ENCODE measurements at regions not wholly inside any gene's neighbourhood (a gene's known extent, or its start where the extent isn't known, plus 50 kb on each side); places are given as distances from the start of the nearest gene placed in this dataset.

DNA sequence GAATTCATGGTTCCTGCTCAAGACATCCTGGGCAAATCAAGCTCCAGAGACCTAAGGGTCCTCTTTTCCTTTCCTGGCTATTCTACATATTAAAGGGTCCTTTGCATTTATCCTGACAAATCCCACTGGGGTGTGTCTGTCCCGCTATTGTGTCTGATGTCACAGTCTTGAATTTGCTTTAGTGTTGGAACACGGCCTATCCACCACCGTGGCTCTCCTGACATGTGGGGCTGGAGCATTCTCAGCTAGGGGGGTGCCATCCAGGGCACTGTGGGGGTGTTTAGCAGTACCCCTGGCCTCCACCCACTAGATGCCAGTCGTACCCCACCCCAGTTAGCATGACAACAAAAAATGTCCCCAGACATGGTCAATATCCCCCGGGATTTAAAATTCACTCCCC is 92.9 kb downstream of the IRF8 start:
- H3K4me1 ChIP-seq = peaks cover 0 to 6% (median 3%) of the 10 kb centered on the region in 4 donors
- ATAC-seq = no peak
- DNase-seq = peak in 1 of 3 donors; percentile 27
- H3K27ac ChIP-seq = no peak overlapping the region
- TF ChIP-seq POLR2A (IDR thresholded peaks at IDR 0.05) = no peak
- TF ChIP-seq CTCF (IDR thresholded peaks at IDR 0.05) = no peak
- no peaks in the 10 kb centered on the region for H3K27me3 ChIP-seq
- WGBS (ENCODE audit: insufficient coverage, low coverage, low lambda C conversion rate, missing lambda C conversion rate) = 86% methylated on average over 5 of the region's 5 CpGs
- H3K36me3 ChIP-seq = no peaks in the 10 kb centered on the region
- H3K4me3 ChIP-seq = no peak overlapping the region
- H3K9me3 ChIP-seq = no peaks in the 10 kb centered on the region
- intact Hi-C loops (cut with DNase I) = no loop called here

DNA sequence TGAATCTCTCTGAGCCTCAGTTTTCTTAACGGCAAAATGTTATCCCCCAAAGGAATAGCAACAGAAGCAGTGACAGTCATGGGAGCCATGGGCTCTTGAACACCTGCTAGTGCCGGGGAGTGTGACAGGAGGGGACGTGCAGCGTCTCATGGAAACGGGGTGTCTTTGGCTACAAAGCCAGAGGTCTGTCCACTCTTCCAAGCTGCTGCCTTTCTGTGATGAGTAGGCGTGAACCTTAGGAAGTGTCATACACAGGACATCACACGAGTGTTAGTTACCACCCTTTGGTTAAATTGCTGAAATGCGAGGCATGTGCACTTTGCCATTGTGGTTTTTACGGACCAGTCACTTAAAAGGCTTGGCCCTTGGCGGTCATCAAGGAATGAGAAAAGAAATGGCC is 93.4 kb downstream of the IRF8 start:
- TF ChIP-seq CTCF (IDR thresholded peaks at IDR 0.05) = no peak
- no peak for TF ChIP-seq POLR2A (IDR thresholded peaks at IDR 0.05)
- Histone ChIP-seq H3K9me3 (no peaks in the 10 kb centered on the region), H3K4me3 (no peak overlapping the region), H3K36me3 (no peaks in the 10 kb centered on the region), H3K4me1 (peaks cover 0 to under 1% (median under 1%) of the 10 kb centered on the region in 4 donors), H3K27ac (no peak overlapping the region), H3K27me3 (no peaks in the 10 kb centered on the region)
- DNase-seq = peak in 1 of 3 donors; percentile 18
- intact Hi-C loops (cut with DNase I) = no loop called here
- 0% methylated on average over 1 of the region's 10 CpGs for WGBS (ENCODE audit: insufficient coverage, low coverage, low lambda C conversion rate, missing lambda C conversion rate)
- no peak for ATAC-seq

DNA sequence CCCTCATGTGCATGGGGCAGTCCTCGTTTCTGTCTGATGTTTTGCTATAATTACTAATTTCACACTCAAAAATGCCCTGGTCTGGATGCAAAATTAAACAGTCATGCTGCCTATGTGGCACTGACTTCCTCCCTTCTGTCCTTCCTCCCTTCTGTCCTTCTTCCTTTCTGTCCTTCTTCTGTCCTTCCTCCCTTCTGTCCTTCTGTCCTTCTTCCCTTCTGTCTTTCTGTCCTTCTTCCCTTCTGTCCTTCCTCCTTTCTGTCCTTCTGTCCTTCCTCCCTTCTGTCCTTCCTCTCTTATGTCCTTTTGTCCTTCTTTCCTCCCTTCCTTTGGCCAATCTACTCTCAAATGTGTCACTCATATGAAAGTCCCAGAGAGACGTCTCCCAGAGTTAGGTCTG is 93.8 kb downstream of the IRF8 start:
- intact Hi-C loops (cut with DNase I) = no loop called here
- H3K27me3 ChIP-seq = no peaks in the 10 kb centered on the region

DNA sequence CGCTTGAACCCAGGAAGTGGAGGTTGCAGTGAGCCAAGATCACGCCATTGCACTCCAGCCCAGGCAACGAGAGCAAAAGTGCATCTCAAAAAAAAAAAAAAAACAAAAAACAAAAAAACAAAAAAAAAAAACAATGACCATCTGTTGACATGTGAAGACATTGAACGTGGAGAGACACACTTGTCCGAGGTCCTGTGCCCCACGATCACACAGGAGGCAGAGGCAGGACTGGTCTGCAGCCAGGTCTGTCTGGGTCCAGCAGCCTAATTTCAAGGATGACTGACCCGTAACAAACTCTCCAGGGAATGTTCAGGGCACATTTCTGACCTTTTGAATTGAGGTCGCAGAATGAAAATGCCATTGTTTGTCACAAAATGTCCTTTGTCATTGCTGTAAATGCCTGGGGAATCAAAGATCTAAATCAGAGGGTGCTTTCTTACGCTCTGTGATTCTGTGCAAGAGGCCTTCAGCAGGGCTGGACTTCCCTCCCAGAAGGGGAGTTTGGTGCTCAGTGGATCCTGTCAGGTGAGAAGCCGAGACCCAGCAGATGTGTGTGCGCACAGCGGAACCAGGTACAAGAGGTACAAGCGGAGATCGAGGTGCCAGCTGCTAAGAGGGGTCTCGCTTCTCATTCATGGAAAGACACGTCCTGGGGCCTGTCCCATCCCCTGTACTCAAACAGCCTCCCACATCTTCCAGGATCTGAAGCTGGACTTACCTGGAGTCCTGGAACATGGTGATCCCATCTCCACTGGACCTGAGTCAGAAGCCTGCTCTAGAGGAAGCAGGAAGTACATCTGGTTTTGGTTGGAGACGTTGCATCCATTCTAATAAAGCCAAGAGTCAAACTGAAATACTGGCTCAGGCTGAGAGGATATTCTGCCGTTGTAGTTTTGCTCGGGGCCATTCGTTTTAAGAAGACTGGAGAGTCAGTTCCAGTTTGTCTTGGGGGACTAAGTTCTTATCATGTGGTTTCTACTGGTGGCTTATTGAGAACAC is 95.8 kb downstream of the IRF8 start:
- no peaks in the 10 kb centered on the region for H3K36me3 ChIP-seq
- TF ChIP-seq POLR2A (IDR thresholded peaks at IDR 0.05) (no peak), CTCF (IDR thresholded peaks at IDR 0.05) (no peak)
- no peak overlapping the region for H3K27ac ChIP-seq
- no peaks in the 10 kb centered on the region for H3K9me3 ChIP-seq
- H3K4me1 ChIP-seq = no peaks in the 10 kb centered on the region
- ATAC-seq (no peak), DNase-seq (peak in 1 of 3 donors; percentile 26)
- H3K27me3 ChIP-seq = no peaks in the 10 kb centered on the region
- H3K4me3 ChIP-seq = no peak overlapping the region
- intact Hi-C loops (cut with DNase I) = no loop called here
- 82% methylated on average over 8 of the region's 20 CpGs for WGBS (ENCODE audit: insufficient coverage, low coverage, low lambda C conversion rate, missing lambda C conversion rate)

More for the DNA sequence above, 93.8 kb downstream of the IRF8 start:
- Histone ChIP-seq H3K4me1 (no peaks in the 10 kb centered on the region), H3K9me3 (no peaks in the 10 kb centered on the region), H3K27ac (no peak overlapping the region), H3K36me3 (no peaks in the 10 kb centered on the region), H3K4me3 (no peak overlapping the region)
- WGBS (ENCODE audit: insufficient coverage, low coverage, low lambda C conversion rate, missing lambda C conversion rate) = 36% methylated on average over 1 of the region's 2 CpGs
- TF ChIP-seq CTCF (IDR thresholded peaks at IDR 0.05) = no peak
- TF ChIP-seq POLR2A (IDR thresholded peaks at IDR 0.05) = no peak
- no peak for DNase-seq
- ATAC-seq = no peak
